ENCODE measurements at regions not wholly inside any gene's neighbourhood (a gene's known extent, or its start where the extent isn't known, plus 50 kb on each side); places are given as distances from the start of the nearest gene placed in this dataset.

- no peak overlapping the region for H2BK20ac ChIP-seq (ENCODE audit: low read depth, low read length)
- H3K23ac ChIP-seq (ENCODE audit: low read depth, low read length): no peak overlapping the region
- H2BK15ac ChIP-seq (ENCODE audit: low read depth, low read length): no peak overlapping the region
- H4K5ac ChIP-seq (ENCODE audit: low read depth, low read length): no peak overlapping the region
- no peak for ATAC-seq (ENCODE audit: low read depth)
- dilution Hi-C loops (cut with HindIII; ENCODE audit: low sequenced_read_pairs, unreplicated experiment) (no loop called here), intact Hi-C loops (cut with micrococcal nuclease) (no loop called here), in situ Hi-C loops (cut with MboI; ENCODE audit: low sequenced_read_pairs) (no loop called here)
- no peak overlapping the region for H3K9ac ChIP-seq (ENCODE audit: low read depth, low read length)
- whole genome bisulfite sequencing, 2 experiments (ENCODE audit: extremely low coverage in 2 of 2, insufficient read length in 1 of 2): 14% methylated on average over 1 of the region's 2 CpGs; no CpG with 5 or more reads in 1 of the 2 experiments
- H3K9me3 ChIP-seq (ENCODE audit: control insufficient read depth, insufficient read depth, low read length): peaks cover 6% of the 10 kb centered on the region; the same call in 1 of the 2 replicates
- H2AK9ac ChIP-seq (replicated peaks; ENCODE audit: low read depth, low read length, poor library complexity): no peak overlapping the region
- H2BK5ac ChIP-seq (ENCODE audit: low read depth, low read length, poor library complexity, severe bottlenecking): no peak overlapping the region
- no peak overlapping the region for H3K56ac ChIP-seq (ENCODE audit: extremely low read depth, insufficient read depth, low read length)
- no peaks in the 10 kb centered on the region for H3K36me3 ChIP-seq (ENCODE audit: control insufficient read depth, insufficient read depth, low read length)
- TF ChIP-seq SMC3 (IDR thresholded peaks at IDR 0.05; ENCODE audit: low read depth, low read length) (no peak), ELK1 (IDR thresholded peaks at IDR 0.05; ENCODE audit: borderline replicate concordance, low read depth, low read length) (no peak), BHLHE40 (IDR thresholded peaks at IDR 0.05; ENCODE audit: low read depth, low read length) (no peak), CHD1 (IDR thresholded peaks at IDR 0.05; ENCODE audit: low read depth, low read length) (no peak), NFE2L2 (IDR thresholded peaks at IDR 0.05; ENCODE audit: low read depth, low read length) (no peak), FOS (IDR thresholded peaks at IDR 0.05; ENCODE audit: low read depth, low read length) (no peak), POLR2A (IDR thresholded peaks at IDR 0.05; ENCODE audit: low read depth, low read length) (no peak)
- H3K4me3 ChIP-seq (ENCODE audit: insufficient read depth, low read depth, low read length): no peak overlapping the region
- no peaks in the 10 kb centered on the region for H4K20me1 ChIP-seq (ENCODE audit: insufficient read depth, low read length)
- H3K14ac ChIP-seq (replicated peaks; ENCODE audit: low read depth, low read length): no peak overlapping the region
- H4K91ac ChIP-seq (ENCODE audit: insufficient read depth, low read depth, low read length): no peak overlapping the region
- no peaks in the 10 kb centered on the region for H3K9me1 ChIP-seq (ENCODE audit: insufficient read depth, low read length)
- H3K27ac ChIP-seq (ENCODE audit: insufficient read depth, low read length): no peak overlapping the region
- no peak overlapping the region for H3K4me2 ChIP-seq (ENCODE audit: low read depth, low read length)
- no peaks in the 10 kb centered on the region for H3K79me1 ChIP-seq (ENCODE audit: low read depth in 1 of 2, low read length in 2 of 2)
- no peak overlapping the region for H2BK120ac ChIP-seq (ENCODE audit: low read depth, low read length)
- H3K4me1 ChIP-seq (ENCODE audit: control insufficient read depth, insufficient read depth, low read length): no peaks in the 10 kb centered on the region
- H3K27me3 ChIP-seq (ENCODE audit: control insufficient read depth, insufficient read depth, low read length): no peaks in the 10 kb centered on the region
- no TSS peak for BruUV-seq (replicated peaks)
- no peak overlapping the region for H3K4ac ChIP-seq (ENCODE audit: low read depth, low read length)
- H4K8ac ChIP-seq (ENCODE audit: low read depth in 2 of 2, low read length in 2 of 2): no peak overlapping the region
- CTCF ChIA-PET: no interaction called here
- no peak overlapping the region for H2AFZ ChIP-seq (replicated peaks; ENCODE audit: low read length, poor library complexity)
- DNase-seq: no peak
- H3K18ac ChIP-seq (ENCODE audit: low read depth, low read length): no peak overlapping the region
- POLR2A ChIA-PET (ENCODE audit: unreplicated experiment): no interaction called here
- H2AK5ac ChIP-seq (ENCODE audit: low read depth, low read length): no peak overlapping the region
These were observed 93.7 kb upstream of the DDX18 start for GRCh38 chr2:117720765-117721164.
